ENCODE measurements at regions not wholly inside any gene's neighbourhood (a gene's known extent, or its start where the extent isn't known, plus 50 kb on each side); places are given as distances from the start of the nearest gene placed in this dataset.

GRCh38 chr2:161085149-161085548, 75.1 kb upstream of the TANK start:
- ATAC-seq (ENCODE audit: low read depth in 2 of 2), result no peak
- no peak for DNase-seq
- Mint-ChIP-seq H3K4me1 (peaks cover 16 to 24% (median 24%) of the 10 kb centered on the region in 3 donors), H3K4me3 (peak overlapping the region in 1 of 8 donors; percentile 64), H3K27ac (peak overlapping the region in 1 of 6 donors; percentile 88), H3K9me3 (peaks cover 0 to 3% (median 0%) of the 10 kb centered on the region in 7 donors), H3K36me3 (no peaks in the 10 kb centered on the region), H3K27me3 (no peaks in the 10 kb centered on the region)

DNA sequence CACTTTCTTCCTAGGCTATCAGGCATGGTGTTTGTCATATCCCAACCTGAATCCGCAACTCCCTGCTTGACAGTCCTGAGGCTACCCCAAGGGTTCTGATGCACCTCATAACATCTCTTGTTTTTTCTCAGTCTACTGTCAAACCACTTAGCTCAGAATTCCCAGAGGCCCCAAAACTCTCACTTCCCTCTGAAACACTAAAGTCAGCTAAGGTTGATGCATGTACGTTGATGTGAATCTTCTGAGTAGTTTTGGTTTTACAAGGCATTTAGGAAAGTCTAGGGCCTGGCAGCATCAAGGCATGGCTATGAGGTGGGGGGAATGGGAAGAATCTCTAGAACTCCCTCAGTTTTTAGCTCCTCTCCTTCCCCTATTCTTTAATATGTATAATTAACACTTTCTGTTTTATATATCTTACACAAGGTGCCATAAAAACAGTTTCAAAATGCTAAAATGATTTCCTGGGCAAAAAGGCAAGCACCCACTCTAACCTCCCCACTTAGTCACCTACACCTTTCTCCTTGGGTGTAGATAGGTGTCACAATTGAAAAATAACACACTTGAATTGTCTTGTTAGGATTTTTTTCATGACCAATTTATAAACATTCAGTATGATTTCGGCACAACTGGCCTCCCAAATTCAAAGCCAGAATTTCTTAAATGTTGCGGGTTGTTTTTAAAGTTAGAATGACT, 71.4 kb upstream of the TANK start:
- H3K36me3 Mint-ChIP-seq, result no peaks in the 10 kb centered on the region
- peak overlapping the region; percentile 10 to 93 (median 48) for H3K27ac Mint-ChIP-seq
- H3K4me3 Mint-ChIP-seq, result peak overlapping the region in 6 of 8 donors; percentile 0 to 69 (median 36)
- DNase-seq (peak; percentile 53), ATAC-seq (ENCODE audit: low read depth in 2 of 2) (peak; percentile 85 to 89)
- peaks cover 31 to 38% (median 37%) of the 10 kb centered on the region in 3 donors for H3K4me1 Mint-ChIP-seq
- no peaks in the 10 kb centered on the region for H3K27me3 Mint-ChIP-seq
- H3K9me3 Mint-ChIP-seq, result no peaks in the 10 kb centered on the region

DNA sequence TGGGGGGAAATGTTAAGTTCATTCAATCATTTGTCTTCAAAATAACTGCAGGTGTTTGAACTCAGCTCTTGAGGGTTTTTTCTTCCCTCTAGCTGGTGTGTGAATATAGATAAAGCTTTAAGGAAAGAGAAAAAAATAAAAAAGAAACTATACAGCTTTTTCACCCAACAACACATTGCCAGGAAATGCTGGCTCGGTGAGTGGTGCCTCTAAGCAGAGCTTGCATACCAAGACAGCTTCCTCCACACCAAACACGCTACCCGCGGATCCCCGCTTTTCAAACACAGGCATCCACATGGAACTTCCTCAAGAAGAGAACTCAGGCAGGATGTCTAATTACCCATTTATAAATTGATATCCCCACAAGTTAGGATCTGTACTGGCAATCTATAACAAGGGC, 69.8 kb upstream of the TANK start:
- H3K27ac Mint-ChIP-seq, result peak overlapping the region; percentile 54 to 85 (median 64)
- no peaks in the 10 kb centered on the region for H3K9me3 Mint-ChIP-seq
- H3K36me3 Mint-ChIP-seq, result peaks cover 0 to 3% of the 10 kb centered on the region in 2 donors

GRCh38 chr2:161095314-161095713, 64.9 kb upstream of the TANK start:
- no peaks in the 10 kb centered on the region for H3K27me3 Mint-ChIP-seq
- peaks cover 0 to 8% (median 3%) of the 10 kb centered on the region in 7 donors for H3K9me3 Mint-ChIP-seq
- DNase-seq, result no peak
- no peak overlapping the region for H3K4me3 Mint-ChIP-seq
- H3K36me3 Mint-ChIP-seq, result peaks cover 0 to 5% of the 10 kb centered on the region in 2 donors
- H3K4me1 Mint-ChIP-seq, result peaks cover 12 to 16% (median 13%) of the 10 kb centered on the region in 3 donors
- H3K27ac Mint-ChIP-seq, result peak overlapping the region in 1 of 6 donors; percentile 71
- ATAC-seq (ENCODE audit: low read depth in 2 of 2), result no peak

More for the DNA sequence above, 69.8 kb upstream of the TANK start:
- ATAC-seq (ENCODE audit: low read depth in 2 of 2), result peak; percentile 68 to 74
- Mint-ChIP-seq H3K27me3 (no peaks in the 10 kb centered on the region), H3K4me3 (peak overlapping the region; percentile 28 to 88 (median 80)), H3K4me1 (peaks cover 31 to 42% (median 37%) of the 10 kb centered on the region in 3 donors)
- peak; percentile 31 for DNase-seq

DNA sequence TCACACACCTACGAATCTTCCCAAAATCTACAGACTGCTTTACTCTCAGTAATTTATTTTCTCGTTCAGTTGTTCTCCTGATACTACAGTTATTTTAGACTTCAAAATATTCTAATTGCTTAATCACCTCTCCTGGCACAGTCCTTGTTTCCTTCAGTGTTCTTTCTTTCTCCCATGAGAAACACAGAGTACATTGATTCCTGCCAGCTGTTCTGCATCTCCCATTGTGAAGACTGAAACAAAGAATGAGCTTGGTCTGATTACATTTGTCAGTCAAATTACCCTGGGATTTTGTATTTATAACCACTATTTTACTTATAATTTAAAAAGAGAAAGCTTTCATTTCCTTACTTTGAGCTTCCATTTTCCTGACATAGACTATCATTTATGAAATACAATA, 63.9 kb upstream of the TANK start:
- Mint-ChIP-seq H3K4me3 (no peak overlapping the region), H3K9me3 (peaks cover 0 to 8% (median 3%) of the 10 kb centered on the region in 7 donors), H3K27me3 (no peaks in the 10 kb centered on the region), H3K36me3 (peaks cover 0 to 5% of the 10 kb centered on the region in 2 donors), H3K4me1 (peaks cover 2 to 7% (median 4%) of the 10 kb centered on the region in 3 donors), H3K27ac (no peak overlapping the region)
- ATAC-seq (ENCODE audit: low read depth in 2 of 2), result no peak
- DNase-seq, result no peak

DNA sequence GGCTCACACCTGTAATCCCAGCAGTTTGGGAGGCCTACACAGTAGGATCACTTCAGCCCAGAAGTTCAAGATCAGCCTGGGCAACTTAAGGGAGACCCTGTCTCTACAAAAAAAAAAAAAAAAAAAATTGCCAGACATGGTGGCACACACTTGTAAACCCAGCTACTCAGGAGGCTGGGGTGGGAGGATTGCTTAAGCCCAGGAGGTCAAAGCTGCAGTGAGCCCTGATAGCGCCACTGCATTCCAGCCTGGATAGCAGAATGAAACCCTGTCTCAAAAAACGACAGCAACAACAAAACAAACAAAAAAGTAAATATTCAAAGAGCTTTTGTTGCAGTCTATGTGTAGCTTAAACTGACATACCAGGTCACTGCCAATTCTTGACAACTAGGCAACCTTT, 63.1 kb upstream of the TANK start:
- Mint-ChIP-seq H3K9me3 (peaks cover 0 to 8% (median 3%) of the 10 kb centered on the region in 7 donors), H3K4me1 (peaks cover 0 to 4% (median 0%) of the 10 kb centered on the region in 3 donors), H3K4me3 (no peak overlapping the region), H3K36me3 (peaks cover 0 to 5% of the 10 kb centered on the region in 2 donors), H3K27ac (no peak overlapping the region), H3K27me3 (no peaks in the 10 kb centered on the region)
- ATAC-seq (ENCODE audit: low read depth in 2 of 2), result no peak
- no peak for DNase-seq

GRCh38 chr2:161100211-161100895, 59.9 kb upstream of the TANK start:
- peaks cover 0 to 2% of the 10 kb centered on the region in 2 donors for H3K36me3 Mint-ChIP-seq
- DNase-seq, result no peak
- H3K4me1 Mint-ChIP-seq, result peaks cover 3 to 5% (median 5%) of the 10 kb centered on the region in 3 donors
- no peak overlapping the region for H3K4me3 Mint-ChIP-seq
- H3K27ac Mint-ChIP-seq, result peak overlapping the region in 1 of 6 donors; percentile 13
- no peak for ATAC-seq (ENCODE audit: low read depth in 2 of 2)
- H3K9me3 Mint-ChIP-seq, result peaks cover 0 to 8% (median 3%) of the 10 kb centered on the region in 7 donors
- H3K27me3 Mint-ChIP-seq, result no peaks in the 10 kb centered on the region

DNA sequence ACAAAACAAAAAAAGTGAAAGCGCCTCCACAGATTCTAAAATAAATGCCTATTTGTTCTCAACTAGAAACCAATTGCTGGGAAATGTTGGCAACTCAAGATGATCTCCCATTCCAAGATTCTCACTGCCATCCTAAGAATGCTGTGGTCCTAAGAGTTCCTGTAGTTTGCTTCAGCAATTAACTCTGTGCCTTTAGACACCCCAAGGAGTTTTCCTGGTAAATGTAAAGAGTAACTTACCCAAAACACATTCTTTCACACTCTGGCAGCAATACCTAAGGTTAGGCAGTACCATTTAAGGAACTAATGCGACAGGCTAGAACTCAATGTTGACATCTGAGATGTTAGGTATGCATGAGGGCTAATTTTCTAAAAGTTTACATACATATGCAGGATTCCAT, 58.8 kb upstream of the TANK start:
- H3K4me1 Mint-ChIP-seq, result peaks cover 3 to 5% (median 5%) of the 10 kb centered on the region in 3 donors
- no peaks in the 10 kb centered on the region for H3K27me3 Mint-ChIP-seq

DNA sequence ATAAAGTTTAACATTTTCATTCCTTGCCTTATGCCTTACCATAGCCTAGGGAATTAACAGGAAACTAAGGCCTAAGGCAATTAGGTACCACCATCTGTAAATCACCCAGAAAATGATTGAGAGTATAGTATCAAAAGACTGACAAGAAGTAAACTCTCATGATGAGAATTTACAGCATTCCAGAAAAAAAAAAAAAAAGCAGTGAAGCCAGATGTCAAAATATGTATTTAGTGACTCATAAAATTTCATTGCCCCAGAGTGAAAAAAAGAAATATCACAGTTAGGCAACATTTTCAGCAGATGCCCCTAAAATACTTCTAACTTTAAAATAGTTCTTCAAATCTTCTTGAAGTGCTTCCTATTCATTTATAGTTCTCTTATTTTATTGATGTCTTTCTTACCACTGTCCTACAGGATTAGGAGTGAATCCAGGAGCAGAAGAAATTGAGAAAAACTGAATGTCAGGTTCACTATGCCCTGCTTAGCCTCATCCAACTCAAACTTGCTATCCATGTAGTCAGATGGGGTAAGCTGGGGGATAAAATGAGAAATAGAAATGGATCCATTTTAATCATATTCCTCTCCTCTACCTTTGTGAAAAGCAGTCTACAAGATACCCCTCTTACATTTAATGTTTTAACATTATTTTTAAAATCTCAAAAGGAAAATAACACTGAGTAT, 57.3 kb upstream of the TANK start:
- Mint-ChIP-seq H3K4me3 (no peak overlapping the region), H3K9me3 (peaks cover 0 to 7% (median 3%) of the 10 kb centered on the region in 7 donors), H3K36me3 (no peaks in the 10 kb centered on the region), H3K27ac (no peak overlapping the region), H3K4me1 (peaks cover 3 to 5% (median 5%) of the 10 kb centered on the region in 3 donors), H3K27me3 (no peaks in the 10 kb centered on the region)
- no peak for DNase-seq
- no peak for ATAC-seq (ENCODE audit: low read depth in 2 of 2)

More for the DNA sequence above, 58.8 kb upstream of the TANK start:
- Mint-ChIP-seq H3K4me3 (no peak overlapping the region), H3K27ac (peak overlapping the region in 1 of 6 donors; percentile 47), H3K36me3 (no peaks in the 10 kb centered on the region), H3K9me3 (peaks cover 0 to 8% (median 3%) of the 10 kb centered on the region in 7 donors)
- DNase-seq (no peak), ATAC-seq (ENCODE audit: low read depth in 2 of 2) (no peak)

DNA sequence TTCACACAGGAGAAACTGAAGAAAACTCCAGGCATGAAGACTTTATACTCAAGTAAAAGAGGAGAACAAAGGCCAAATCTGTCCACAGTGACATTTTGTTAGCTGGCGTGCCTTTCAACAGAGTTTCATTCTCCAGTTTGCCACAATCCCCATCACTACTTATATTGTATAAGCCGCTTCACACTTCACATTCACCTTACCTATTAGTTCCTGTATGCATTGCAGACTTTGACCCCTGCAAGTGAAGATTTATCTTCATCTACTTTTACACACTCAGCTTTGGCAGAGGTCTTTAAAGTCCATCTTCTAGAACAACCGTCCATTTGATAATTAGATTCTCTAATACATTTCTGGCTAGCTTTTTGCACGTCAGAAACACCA, 56.8 kb upstream of the TANK start:
- no peaks in the 10 kb centered on the region for H3K27me3 Mint-ChIP-seq
- H3K4me1 Mint-ChIP-seq, result peaks cover 3 to 5% (median 5%) of the 10 kb centered on the region in 3 donors
- DNase-seq (no peak), ATAC-seq (ENCODE audit: low read depth in 2 of 2) (no peak)
- H3K27ac Mint-ChIP-seq, result no peak overlapping the region
- H3K9me3 Mint-ChIP-seq, result peaks cover 0 to 4% (median 0%) of the 10 kb centered on the region in 7 donors
- no peak overlapping the region for H3K4me3 Mint-ChIP-seq
- H3K36me3 Mint-ChIP-seq, result no peaks in the 10 kb centered on the region

DNA sequence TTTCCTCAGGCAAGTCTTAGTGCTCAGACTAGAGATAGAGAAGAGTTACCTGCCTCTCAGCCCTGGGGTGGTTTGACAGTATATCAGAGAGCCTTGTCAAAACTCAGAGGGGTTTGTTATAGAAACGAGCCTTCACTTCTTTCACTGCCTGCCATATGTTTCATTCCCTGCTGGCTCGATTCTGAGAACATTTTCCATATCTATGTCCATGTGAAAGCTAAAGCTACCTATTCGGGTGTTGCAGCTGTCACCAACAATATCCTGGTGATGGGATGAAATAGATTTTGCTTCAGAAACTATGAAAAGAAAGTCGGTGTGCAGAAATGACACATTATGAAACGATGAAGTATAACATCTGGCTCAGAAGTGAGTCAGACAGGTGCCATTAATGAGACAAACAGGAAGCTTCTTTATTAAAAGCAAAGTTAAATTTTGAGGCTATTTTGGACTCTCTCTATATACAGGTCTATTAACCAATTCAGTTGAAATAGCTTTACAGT, 56.1 kb upstream of the TANK start:
- no peak overlapping the region for H3K27ac Mint-ChIP-seq
- peaks cover 3 to 5% (median 5%) of the 10 kb centered on the region in 3 donors for H3K4me1 Mint-ChIP-seq
- no peaks in the 10 kb centered on the region for H3K36me3 Mint-ChIP-seq
- H3K4me3 Mint-ChIP-seq, result peak overlapping the region in 2 of 8 donors; percentile 42 to 61
- H3K9me3 Mint-ChIP-seq, result peaks cover 0 to 4% (median 0%) of the 10 kb centered on the region in 7 donors
- no peaks in the 10 kb centered on the region for H3K27me3 Mint-ChIP-seq
- ATAC-seq (ENCODE audit: low read depth in 2 of 2), result peak in 1 of 2 donors; percentile 49
- DNase-seq, result no peak

DNA sequence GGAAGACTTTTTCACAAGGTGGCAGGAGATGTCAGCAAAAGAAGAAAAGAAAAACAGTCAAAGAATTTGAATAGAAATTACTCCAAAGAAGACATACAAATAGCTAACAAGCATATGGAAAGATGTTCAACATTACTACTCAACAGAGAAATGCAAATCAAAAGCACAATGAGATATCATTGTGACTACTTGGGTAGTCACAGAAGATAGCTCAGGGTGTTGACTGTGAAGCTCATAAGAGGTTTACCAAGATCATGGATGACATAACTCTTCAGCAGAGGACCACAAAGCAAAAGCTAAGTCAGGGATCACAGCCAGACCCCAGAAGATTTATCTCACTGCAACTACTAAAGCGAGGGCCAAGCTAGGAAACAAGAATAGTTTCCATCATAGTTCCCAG, 53.0 kb upstream of the TANK start:
- ATAC-seq (ENCODE audit: low read depth in 2 of 2) (no peak), DNase-seq (no peak)
- Mint-ChIP-seq H3K27me3 (no peaks in the 10 kb centered on the region), H3K4me1 (peaks cover 3 to 5% (median 5%) of the 10 kb centered on the region in 3 donors), H3K4me3 (no peak overlapping the region), H3K27ac (peak overlapping the region in 1 of 6 donors; percentile 58), H3K9me3 (no peaks in the 10 kb centered on the region), H3K36me3 (no peaks in the 10 kb centered on the region)
